Spleen (tissue), 11 donors: ENCODE measurements at regions not wholly inside any gene's neighbourhood (a gene's known extent, or its start where the extent isn't known, plus 50 kb on each side); places are given as distances from the start of the nearest gene placed in this dataset.
A peak's percentile ranks its signal among the peaks of the same experiment; 100 is the strongest.

ENCODE experiments used
- DNase-seq: peaks from one replicate; pipeline ENCODE4 v3.0.0-alpha.2; 2020
- H3K27ac ChIP-seq, 8 donors: fragments of 200-600 bp; sonication (generic) in 7 of 8; 1 replicate in 4 of 8; 2 replicates in 4 of 8; pipeline versions ENCODE4 v1.5.0 to v1.8.0; 2016 to 2021; ENCODE audit warnings: inconsistent platforms in 4 of 8, mild to moderate bottlenecking in 4 of 8, moderate library complexity in 1 of 8
- H3K27me3 ChIP-seq, 7 donors: fragments of 200-600 bp; sonication (generic) in 6 of 7; replicated peaks in 1 of 7; 1 replicate in 4 of 7; 2 replicates in 3 of 7; pipeline versions ENCODE4 v1.5.0 to v1.8.0; 2016 to 2021; ENCODE audit warnings: inconsistent platforms in 3 of 7, mild to moderate bottlenecking in 1 of 7
- H3K36me3 ChIP-seq, 6 donors: fragments of 200-600 bp; sonication (generic) in 5 of 6; 1 replicate in 4 of 6; 2 replicates in 2 of 6; pipeline versions ENCODE4 v1.5.0 to v1.8.0; 2016 to 2021; ENCODE audit warnings: inconsistent platforms in 2 of 6
- H3K4me1 ChIP-seq, 6 donors: fragments of 200-600 bp; sonication (generic) in 5 of 6; 1 replicate in 3 of 6; 2 replicates in 3 of 6; pipeline versions ENCODE4 v1.5.0 to v1.8.0; 2016 to 2021; ENCODE audit warnings: inconsistent platforms in 3 of 6
- H3K4me3 ChIP-seq, 8 donors: fragments of 200-600 bp; sonication (generic) in 7 of 8; 1 replicate in 4 of 8; 2 replicates in 4 of 8; pipeline versions ENCODE4 v1.5.0 to v1.8.0; 2016 to 2021; ENCODE audit warnings: inconsistent platforms in 4 of 8, mild to moderate bottlenecking in 4 of 8, moderate library complexity in 2 of 8
- H3K9me3 ChIP-seq, 8 donors: fragments of 200-600 bp; sonication (generic) in 7 of 8; 1 replicate in 4 of 8; 2 replicates in 4 of 8; pipeline versions ENCODE4 v1.5.0 to v1.8.0; 2016 to 2021; ENCODE audit warnings: inconsistent platforms in 4 of 8
- CTCF ChIP-seq, 11 experiments: fragments of 200-600 bp in 7 of 11; fragments of 450-650 bp in 4 of 11; sonication (generic) in 4 of 11; IDR thresholded peaks in 8 of 11; conservative IDR thresholded peaks in 3 of 11; 1 replicate in 7 of 11; 2 replicates in 4 of 11; pipeline versions ENCODE4 v1.4.0 to v1.8.0; 2016 to 2021; ENCODE audit warnings: antibody characterized with exemption in 11 of 11, inconsistent platforms in 4 of 11, mild to moderate bottlenecking in 1 of 11
- POLR2A ChIP-seq, 3 donors: fragments of 450-650 bp; IDR thresholded peaks; one replicate each; pipeline ENCODE4 v1.5.1; 2017; ENCODE audit warnings: antibody characterized with exemption in 3 of 3, mild to moderate bottlenecking in 1 of 3
- POLR2AphosphoS5 ChIP-seq, 3 donors: sonication (generic); formaldehyde crosslinking; IDR thresholded peaks; one replicate each; pipeline ENCODE4 v1.5.1; 2017; ENCODE audit warnings: antibody characterized with exemption in 3 of 3
- WGBS, 5 donors: extraction: QIAGEN DNeasy Blood & Tissue Kit in 3 of 5; methylation state at CpG; one replicate each; pipeline versions ENCODE4 v1.1.5 to v1.1.7; 2013 to 2018; 5-methylcytosine and 5-hydroxymethylcytosine counted together
- intact Hi-C: fragments of 100-400 bp; cut with DNase I; formaldehyde crosslinking; loops from one replicate; pipeline ENCODE4 v1.15.0; 2023; ENCODE audit warnings: low total_unique reads
- donor health status: healthy with polysubstance abuse.
- donor health status: DM: no; HTN: no; CAD: no; lungs with moderate emphysema.
- donor health status: DM: no; HTN: no; CAD: no.
- donor health status: Bipolar disorder and iron deficiency.
- donor health status: healthy.
- donor health status: DM: no; HTN: no; CAD: no.
- donor health status: DM: yes; HTN: yes; CAD: no.

GRCh38 chr21:34192646-34193285 is 119.4 kb downstream of the MRPS6 start:
- intact Hi-C loops, result no loop called here
- WGBS, 5 donors, result 67 to 85% (median 77%) methylated on average over 7 of the region's 7 CpGs
- Histone ChIP-seq H3K27ac (no peak overlapping the region), H3K27me3 (no peaks in the 10 kb centered on the region), H3K4me3 (no peak overlapping the region), H3K9me3 (peaks cover 0 to 26% (median 2%) of the 10 kb centered on the region in 8 donors), H3K4me1 (peaks cover 0 to 3% (median 0%) of the 10 kb centered on the region in 6 donors), H3K36me3 (no peaks in the 10 kb centered on the region)
- no peak for TF ChIP-seq CTCF (IDR thresholded peaks at IDR 0.05 in 8 of 11, conservative IDR thresholded peaks at IDR 0.05 in 3 of 11)
- no peak for TF ChIP-seq POLR2AphosphoS5 (IDR thresholded peaks at IDR 0.05)
- no peak for TF ChIP-seq POLR2A (IDR thresholded peaks at IDR 0.05)
- DNase-seq, result no peak

GRCh38 chr21:34195335-34195734 is 122.0 kb downstream of the MRPS6 start:
- WGBS, 5 donors, result 78 to 93% (median 92%) methylated on average over 5 to 6 of the region's 6 CpGs
- TF ChIP-seq POLR2AphosphoS5 (IDR thresholded peaks at IDR 0.05), result no peak
- TF ChIP-seq POLR2A (IDR thresholded peaks at IDR 0.05), result no peak
- H3K27me3 ChIP-seq, result no peaks in the 10 kb centered on the region
- no peak for DNase-seq
- H3K4me3 ChIP-seq, result no peak overlapping the region
- H3K4me1 ChIP-seq, result peaks cover 5 to 28% (median 22%) of the 10 kb centered on the region in 6 donors
- no peaks in the 10 kb centered on the region for H3K36me3 ChIP-seq
- H3K9me3 ChIP-seq, result peaks cover 0 to 8% (median 0%) of the 10 kb centered on the region in 8 donors
- intact Hi-C loops, result no loop called here
- no peak overlapping the region for H3K27ac ChIP-seq

- Histone ChIP-seq H3K27ac (no peak overlapping the region), H3K36me3 (no peaks in the 10 kb centered on the region), H3K27me3 (peaks cover 0 to 8% (median 0%) of the 10 kb centered on the region in 7 donors), H3K9me3 (peaks cover 0 to 4% (median 0%) of the 10 kb centered on the region in 8 donors), H3K4me3 (no peak overlapping the region), H3K4me1 (peaks cover 9 to 45% (median 35%) of the 10 kb centered on the region in 6 donors)
- 93 to 97% (median 95%) methylated on average over 6 of the region's 6 CpGs for WGBS, 5 donors
- TF ChIP-seq POLR2AphosphoS5 (IDR thresholded peaks at IDR 0.05) (no peak), POLR2A (IDR thresholded peaks at IDR 0.05) (no peak), CTCF (IDR thresholded peaks at IDR 0.05 in 8 of 11, conservative IDR thresholded peaks at IDR 0.05 in 3 of 11) (no peak)
- DNase-seq, result no peak
- intact Hi-C loops, result no loop called here
These were observed 123.6 kb downstream of the MRPS6 start for GRCh38 chr21:34196996-34197395.

GRCh38 chr21:34197561-34197960 is 124.2 kb downstream of the MRPS6 start:
- no peak for DNase-seq
- Histone ChIP-seq H3K4me1 (peaks cover 10 to 50% (median 37%) of the 10 kb centered on the region in 6 donors), H3K4me3 (peak overlapping the region in 1 of 8 donors; percentile 56), H3K36me3 (no peaks in the 10 kb centered on the region), H3K27me3 (peaks cover 0 to 8% (median 0%) of the 10 kb centered on the region in 7 donors), H3K9me3 (peaks cover 0 to 4% (median 0%) of the 10 kb centered on the region in 8 donors), H3K27ac (peak overlapping the region in 5 of 8 donors; percentile 57 to 94 (median 69))
- 66 to 88% (median 79%) methylated on average over 3 of the region's 3 CpGs for WGBS, 5 donors
- intact Hi-C loops, result no loop called here
- TF ChIP-seq CTCF (IDR thresholded peaks at IDR 0.05 in 8 of 11, conservative IDR thresholded peaks at IDR 0.05 in 3 of 11) (no peak), POLR2AphosphoS5 (IDR thresholded peaks at IDR 0.05) (no peak), POLR2A (IDR thresholded peaks at IDR 0.05) (no peak)
